SK-N-SH (cell line): ENCODE measurements at regions not wholly inside any gene's neighbourhood (a gene's known extent, or its start where the extent isn't known, plus 50 kb on each side); places are given as distances from the start of the nearest gene placed in this dataset.

Experiments
- CTCF ChIA-PET: fragments of 300-600, 350-600 bp; formaldehyde crosslinking; extraction: SDS; loops from one replicate; lab custom pipeline; 2021; lab: Yijun Ruan, JAX
- POLR2A ChIA-PET: fragments of 350-600 bp; sonication (Branson Sonifier 250); formaldehyde crosslinking; extraction: SDS; loops from one replicate; lab custom pipeline; 2020; ENCODE audit warnings: antibody characterized with exemption, inconsistent platforms; lab: Yijun Ruan, JAX
- DNase-seq: peaks from one replicate; pipeline ENCODE4 v3.0.0; 2012
- H2AFZ ChIP-seq: fragments of 200-600 bp; sonication (generic); 2 replicates; pipeline ENCODE4 v1.8.1; 2016; ENCODE audit warnings: antibody characterized with exemption, mild to moderate bottlenecking, low read depth
- H3F3A ChIP-seq: fragments of 200-600 bp; sonication (generic); replicated peaks from 2 replicates; pipeline ENCODE3; 2016; ENCODE audit warnings: antibody characterized with exemption, mild to moderate bottlenecking; ENCODE audit not compliant: insufficient read depth
- H3K27ac ChIP-seq, 2 experiments: fragments of 200-500 bp in 1 of 2; fragments of 200-600 bp in 1 of 2; sonication (Bioruptor generic) in 1 of 2; sonication (generic), shearing (Covaris generic) in 1 of 2; 2 replicates each; pipeline versions ENCODE4 v1.5.1 to v1.6.1; 2014 to 2016; ENCODE audit warnings: low read depth in 2 of 2, inconsistent platforms in 1 of 2, low read length in 1 of 2, mild to moderate bottlenecking in 1 of 2, mixed read lengths in 1 of 2
- H3K27me3 ChIP-seq: fragments of 200-600 bp; sonication (generic), shearing (Covaris generic); 2 replicates; pipeline ENCODE4 v1.6.1; 2016; ENCODE audit warnings: mixed run types; ENCODE audit not compliant: insufficient read depth
- H3K36me3 ChIP-seq, 2 experiments: fragments of 200-500 bp in 1 of 2; fragments of 200-600 bp in 1 of 2; sonication (Bioruptor generic) in 1 of 2; sonication (generic) in 1 of 2; replicated peaks in 1 of 2; 2 replicates each; pipeline versions ENCODE3 to v1.5.1; 2014 to 2016; ENCODE audit warnings: low read length in 1 of 2, mild to moderate bottlenecking in 1 of 2; ENCODE audit not compliant: insufficient read depth in 2 of 2, control insufficient read depth in 1 of 2
- H3K4me1 ChIP-seq, 2 experiments: fragments of 200-500 bp in 1 of 2; fragments of 200-600 bp in 1 of 2; sonication (Bioruptor generic) in 1 of 2; sonication (generic), shearing (Covaris generic) in 1 of 2; 2 replicates each; pipeline versions ENCODE4 v1.5.1 to v1.6.1; 2014 to 2016; ENCODE audit warnings: low read depth in 1 of 2, low read length in 1 of 2, mixed run types in 1 of 2; ENCODE audit not compliant: insufficient read depth in 2 of 2, control insufficient read depth in 1 of 2
- H3K4me2 ChIP-seq: fragments of 200-600 bp; sonication (generic), shearing (Covaris generic); 2 replicates; pipeline ENCODE4 v1.6.1; 2017; ENCODE audit warnings: mixed run types
- H3K4me3 ChIP-seq, 2 experiments: fragments of 200-500 bp in 1 of 2; fragments of 200-600 bp in 1 of 2; sonication (Bioruptor generic) in 1 of 2; sonication (generic), shearing (Covaris generic) in 1 of 2; 2 replicates each; pipeline versions ENCODE4 v1.5.1 to v1.8.1; 2014 to 2016; ENCODE audit warnings: low read depth in 2 of 2, inconsistent platforms in 1 of 2, low read length in 1 of 2, mild to moderate bottlenecking in 1 of 2, mixed read lengths in 1 of 2, moderate library complexity in 1 of 2
- H3K79me2 ChIP-seq: fragments of 200-600 bp; sonication (generic); 2 replicates; pipeline ENCODE4 v1.8.1; 2017; ENCODE audit warnings: mild to moderate bottlenecking; ENCODE audit not compliant: insufficient read depth
- H3K9ac ChIP-seq: fragments of 200-600 bp; sonication (generic); 2 replicates; pipeline ENCODE4 v1.6.1; 2017; ENCODE audit warnings: mixed run types
- H3K9me2 ChIP-seq: fragments of 200-600 bp; sonication (generic); 2 replicates; pipeline ENCODE4 v1.6.1; 2017; ENCODE audit warnings: mixed run types
- H3K9me3 ChIP-seq: fragments of 200-600 bp; sonication (generic); 2 replicates; pipeline ENCODE4 v1.6.1; 2017; ENCODE audit warnings: mixed run types, mild to moderate bottlenecking, moderate library complexity
- H4K20me1 ChIP-seq: fragments of 200-600 bp; sonication (generic); 2 replicates; pipeline ENCODE4 v1.6.1; 2017; ENCODE audit warnings: mild to moderate bottlenecking, mixed run types; ENCODE audit not compliant: insufficient read depth
- CTCF ChIP-seq: fragments of 200-600 bp; sonication (generic); IDR thresholded peaks from 2 replicates; pipeline ENCODE4 v1.6.1; 2017; ENCODE audit warnings: antibody characterized with exemption, mild to moderate bottlenecking, moderate library complexity
- EP300 ChIP-seq, 2 experiments: IDR thresholded peaks; 2 replicates each; pipeline versions ENCODE4 v1.4.0 to v1.6.1; 2012; ENCODE audit warnings: borderline replicate concordance in 1 of 2, low read depth in 1 of 2, low read length in 1 of 2
- EZH2phosphoT487 ChIP-seq: fragments of 200-600 bp; sonication (generic); IDR thresholded peaks from 2 replicates; pipeline ENCODE4 v1.6.1; 2017; ENCODE audit warnings: low read depth, mixed run types, mild to moderate bottlenecking, antibody characterized with exemption, moderate library complexity, borderline replicate concordance
- GATA2 ChIP-seq: sonication (generic); formaldehyde crosslinking; IDR thresholded peaks from 2 replicates; pipeline ENCODE4 v1.5.0; 2020; ENCODE audit warnings: mild to moderate bottlenecking, missing genetic modification reagents
- JUND ChIP-seq: IDR thresholded peaks from 2 replicates; pipeline ENCODE4 v1.4.0; 2012
- MAX ChIP-seq: IDR thresholded peaks from 2 replicates; pipeline ENCODE4 v1.4.0; 2012; ENCODE audit warnings: low read depth
- MEF2A ChIP-seq: IDR thresholded peaks from 2 replicates; pipeline ENCODE4 v1.4.0; 2012; ENCODE audit warnings: low read depth, borderline replicate concordance
- MXI1 ChIP-seq: IDR thresholded peaks from 2 replicates; pipeline ENCODE4 v1.6.1; 2012; ENCODE audit warnings: mild to moderate bottlenecking, low read depth, low read length, improper control_type of control experiment
- PBX3 ChIP-seq: IDR thresholded peaks from 2 replicates; pipeline ENCODE4; 2012
- POLR2AphosphoS5 ChIP-seq: IDR thresholded peaks from 2 replicates; pipeline ENCODE4 v1.6.1; 2012; ENCODE audit warnings: low read depth, low read length
- RAD21 ChIP-seq: IDR thresholded peaks from 2 replicates; pipeline ENCODE4 v1.6.1; 2012; ENCODE audit warnings: mild to moderate bottlenecking, low read length
- RFX5 ChIP-seq: IDR thresholded peaks from 2 replicates; pipeline ENCODE4 v1.6.1; 2012; ENCODE audit warnings: mild to moderate bottlenecking, improper control_type of control experiment, low read length
- SMC3 ChIP-seq: IDR thresholded peaks from 2 replicates; pipeline ENCODE4 v1.6.1; 2012; ENCODE audit warnings: low read depth, low read length, improper control_type of control experiment
- TAF1 ChIP-seq: IDR thresholded peaks from 2 replicates; pipeline ENCODE4 v1.6.1; 2012; ENCODE audit warnings: low read depth, mild to moderate bottlenecking, low read length, moderate library complexity, borderline replicate concordance
- TEAD4 ChIP-seq: IDR thresholded peaks from 2 replicates; pipeline ENCODE4 v1.4.0; 2012; ENCODE audit warnings: mild to moderate bottlenecking, borderline replicate concordance; ENCODE audit not compliant: insufficient read depth
- USF1 ChIP-seq: IDR thresholded peaks from 2 replicates; pipeline ENCODE4 v1.4.0; 2012; ENCODE audit warnings: low read depth, borderline replicate concordance
- ZBTB33 ChIP-seq: IDR thresholded peaks from 2 replicates; pipeline ENCODE4 v1.4.0; 2012; ENCODE audit warnings: low read depth, borderline replicate concordance
- WGBS: methylation state at CpG from one replicate; pipeline ENCODE4 v1.1.6; 2017; ENCODE audit warnings: low lambda C conversion rate; 5-methylcytosine and 5-hydroxymethylcytosine counted together

GRCh38 chr4:179195887-179196286 is 1753.7 kb upstream of the AGA start:
- Histone ChIP-seq H3K27me3 (no peaks in the 10 kb centered on the region), H4K20me1 (no peaks in the 10 kb centered on the region), H3K9me2 (no peaks in the 10 kb centered on the region), H3K4me2 (no peak overlapping the region), H3K9me3 (no peaks in the 10 kb centered on the region), H3F3A (no peaks in the 10 kb centered on the region), H3K9ac (no peak overlapping the region), H2AFZ (no peak overlapping the region), H3K27ac (no peak overlapping the region), H3K79me2 (no peaks in the 10 kb centered on the region), H3K36me3 (no peaks in the 10 kb centered on the region), H3K4me3 (no peak overlapping the region), H3K4me1 (no peaks in the 10 kb centered on the region)
- TF ChIP-seq RFX5 (no peak), MEF2A (no peak), GATA2 (no peak), CTCF (no peak), USF1 (no peak), JUND (no peak), SMC3 (no peak), MAX (no peak), RAD21 (no peak), TEAD4 (no peak), EZH2phosphoT487 (no peak), PBX3 (no peak), EP300 (IDR thresholded peaks at IDR 0.05; ENCODE audit: borderline replicate concordance in 1 of 2, low read depth in 1 of 2, low read length in 1 of 2) (no peak), POLR2AphosphoS5 (no peak), TAF1 (no peak), MXI1 (no peak), ZBTB33 (no peak)
- ChIA-PET POLR2A (no interaction called here), CTCF (no interaction called here)
- DNase-seq, result no peak
- 4% methylated on average over 2 of the region's 2 CpGs for WGBS
